Adipocyte (in vitro differentiated cells): ENCODE measurements at regions not wholly inside any gene's neighbourhood (a gene's known extent, or its start where the extent isn't known, plus 50 kb on each side); places are given as distances from the start of the nearest gene placed in this dataset.

ENCODE experiments used
- DNase-seq: peaks from one replicate; pipeline ENCODE4 v3.0.0-alpha.2; 2015; ENCODE audit warnings: low read depth
- H3K27me3 ChIP-seq: replicated peaks from 2 replicates; pipeline ENCODE4 v1.7.0; 2013; ENCODE audit warnings: mild to moderate bottlenecking, low read length, moderate library complexity; ENCODE audit not compliant: control insufficient read depth, insufficient read depth
- H3K36me3 ChIP-seq: 2 replicates; pipeline ENCODE4 v1.7.0; 2013; ENCODE audit warnings: low read length, mild to moderate bottlenecking, moderate library complexity; ENCODE audit not compliant: control insufficient read depth, insufficient read depth, severe bottlenecking
- H3K4me1 ChIP-seq: 2 replicates; pipeline ENCODE4 v1.7.0; 2013; ENCODE audit warnings: mild to moderate bottlenecking, low read length, moderate library complexity; ENCODE audit not compliant: control insufficient read depth, insufficient read depth
- H3K4me3 ChIP-seq: 2 replicates; pipeline ENCODE4 v1.7.0; 2013; ENCODE audit warnings: mild to moderate bottlenecking, low read length, moderate library complexity
- H3K9ac ChIP-seq: 2 replicates; pipeline ENCODE4 v1.7.0; 2013; ENCODE audit warnings: mild to moderate bottlenecking, low read length, moderate library complexity
- H3K9me3 ChIP-seq: 2 replicates; pipeline ENCODE4 v1.7.0; 2013; ENCODE audit warnings: mild to moderate bottlenecking, low read length, moderate library complexity; ENCODE audit not compliant: control insufficient read depth

- Histone ChIP-seq H3K9me3 (no peaks in the 10 kb centered on the region), H3K36me3 (no peaks in the 10 kb centered on the region), H3K4me1 (peaks cover 5% of the 10 kb centered on the region), H3K27me3 (no peaks in the 10 kb centered on the region), H3K4me3 (no peak overlapping the region), H3K9ac (no peak overlapping the region)
- no peak for DNase-seq
Observed at GRCh38 chr5:125205601-125206225, 459.3 kb upstream of the ZNF608 start.

- H3K9ac ChIP-seq = no peak overlapping the region
- no peaks in the 10 kb centered on the region for H3K36me3 ChIP-seq
- DNase-seq = no peak
- peaks cover 5% of the 10 kb centered on the region for H3K4me1 ChIP-seq
- no peak overlapping the region for H3K4me3 ChIP-seq
- H3K27me3 ChIP-seq = no peaks in the 10 kb centered on the region
- no peaks in the 10 kb centered on the region for H3K9me3 ChIP-seq
Observed at GRCh38 chr5:125207856-125208255, 461.4 kb upstream of the ZNF608 start.

GRCh38 chr5:125209650-125210049 lies 463.2 kb upstream of the ZNF608 start:
- Histone ChIP-seq H3K9me3 (no peaks in the 10 kb centered on the region), H3K9ac (no peak overlapping the region), H3K4me3 (no peak overlapping the region), H3K27me3 (no peaks in the 10 kb centered on the region), H3K4me1 (peaks cover 5% of the 10 kb centered on the region), H3K36me3 (no peaks in the 10 kb centered on the region)
- DNase-seq = no peak

GRCh38 chr5:125210242-125210947 lies 464.0 kb upstream of the ZNF608 start:
- H3K4me3 ChIP-seq = no peak overlapping the region
- H3K36me3 ChIP-seq = no peaks in the 10 kb centered on the region
- H3K9me3 ChIP-seq = no peaks in the 10 kb centered on the region
- H3K4me1 ChIP-seq = peaks cover 5% of the 10 kb centered on the region
- DNase-seq = no peak
- no peak overlapping the region for H3K9ac ChIP-seq
- no peaks in the 10 kb centered on the region for H3K27me3 ChIP-seq

GRCh38 chr5:125214080-125214479 lies 467.6 kb upstream of the ZNF608 start:
- DNase-seq = no peak
- H3K4me1 ChIP-seq = peaks cover 5% of the 10 kb centered on the region
- no peak overlapping the region for H3K9ac ChIP-seq
- no peaks in the 10 kb centered on the region for H3K36me3 ChIP-seq
- H3K9me3 ChIP-seq = no peaks in the 10 kb centered on the region
- no peak overlapping the region for H3K4me3 ChIP-seq
- no peaks in the 10 kb centered on the region for H3K27me3 ChIP-seq

- Histone ChIP-seq H3K36me3 (no peaks in the 10 kb centered on the region), H3K9ac (no peak overlapping the region), H3K27me3 (no peaks in the 10 kb centered on the region), H3K9me3 (no peaks in the 10 kb centered on the region), H3K4me1 (no peaks in the 10 kb centered on the region), H3K4me3 (no peak overlapping the region)
- DNase-seq = no peak
Observed at GRCh38 chr5:125215593-125215992, 469.2 kb upstream of the ZNF608 start.

GRCh38 chr5:125219710-125220109 lies 473.3 kb upstream of the ZNF608 start:
- H3K27me3 ChIP-seq = no peaks in the 10 kb centered on the region
- no peak overlapping the region for H3K4me3 ChIP-seq
- H3K9ac ChIP-seq = no peak overlapping the region
- no peaks in the 10 kb centered on the region for H3K4me1 ChIP-seq
- H3K36me3 ChIP-seq = no peaks in the 10 kb centered on the region
- H3K9me3 ChIP-seq = no peaks in the 10 kb centered on the region
- no peak for DNase-seq

- Histone ChIP-seq H3K9ac (no peak overlapping the region), H3K36me3 (no peaks in the 10 kb centered on the region), H3K9me3 (no peaks in the 10 kb centered on the region), H3K4me3 (no peak overlapping the region), H3K27me3 (no peaks in the 10 kb centered on the region), H3K4me1 (no peaks in the 10 kb centered on the region)
- no peak for DNase-seq
Observed at GRCh38 chr5:125220284-125220683, 473.8 kb upstream of the ZNF608 start.

- Histone ChIP-seq H3K4me3 (no peak overlapping the region), H3K9me3 (no peaks in the 10 kb centered on the region), H3K36me3 (no peaks in the 10 kb centered on the region), H3K9ac (no peak overlapping the region), H3K27me3 (no peaks in the 10 kb centered on the region), H3K4me1 (no peaks in the 10 kb centered on the region)
- no peak for DNase-seq
Observed at GRCh38 chr5:125222597-125223240, 476.3 kb upstream of the ZNF608 start.

- Histone ChIP-seq H3K36me3 (no peaks in the 10 kb centered on the region), H3K9me3 (no peaks in the 10 kb centered on the region), H3K27me3 (no peaks in the 10 kb centered on the region), H3K4me1 (peaks cover 2% of the 10 kb centered on the region), H3K4me3 (no peak overlapping the region), H3K9ac (no peak overlapping the region)
- no peak for DNase-seq
Observed at GRCh38 chr5:125225424-125225823, 479.0 kb upstream of the ZNF608 start.

- Histone ChIP-seq H3K27me3 (no peaks in the 10 kb centered on the region), H3K4me3 (no peak overlapping the region), H3K36me3 (no peaks in the 10 kb centered on the region), H3K9me3 (no peaks in the 10 kb centered on the region), H3K9ac (no peak overlapping the region), H3K4me1 (peaks cover 2% of the 10 kb centered on the region)
- no peak for DNase-seq
Observed at GRCh38 chr5:125226825-125227224, 480.4 kb upstream of the ZNF608 start.
